ENCODE measurements at regions not wholly inside any gene's neighbourhood (a gene's known extent, or its start where the extent isn't known, plus 50 kb on each side); places are given as distances from the start of the nearest gene placed in this dataset.

- Histone ChIP-seq H3K9me3 (no peaks in the 10 kb centered on the region), H3K4me1 (no peaks in the 10 kb centered on the region), H3K4me3 (no peak overlapping the region), H3K27ac (no peak overlapping the region), H3K36me3 (ENCODE audit: low read depth, missing control alignments) (no peaks in the 10 kb centered on the region), H3K27me3 (no peaks in the 10 kb centered on the region)
- intact Hi-C loops (cut with DNase I; ENCODE audit: low total_unique reads) = loop anchor here (10.0 kb wide), 1 partner anchor 345 kb away; no protein-coding TSS in a partner anchor
- no peak for DNase-seq
- 83 to 86% methylated on average over 11 of the region's 11 CpGs for WGBS, 2 donors
- no peak for TF ChIP-seq POLR2A (IDR thresholded peaks at IDR 0.05)
- no peak for TF ChIP-seq CTCF (IDR thresholded peaks at IDR 0.05)
Measured at GRCh38 chr6:110049696-110050439, 71.8 kb downstream of the GPR6 start.

All from testis (tissue), 2 donors.